DND-41 (cell line): ENCODE measurements at regions not wholly inside any gene's neighbourhood (a gene's known extent, or its start where the extent isn't known, plus 50 kb on each side); places are given as distances from the start of the nearest gene placed in this dataset.

Experiments
- ATAC-seq: fragments of 200-7000 bp; cut with Tn5 transposase; 3 replicates; pipeline ENCODE4 v1.9.1; 2021; ENCODE audit warnings: low read depth; ENCODE audit not compliant: insufficient read depth
- DNase-seq: peaks from one replicate; pipeline ENCODE4 v3.0.0-alpha.2; 2020
- H2AFZ ChIP-seq: 2 replicates; pipeline ENCODE4 v1.6.0; 2012; ENCODE audit warnings: low read depth, low read length
- H3K27ac ChIP-seq: 2 replicates; pipeline ENCODE4 v1.5.1; 2012; ENCODE audit warnings: low read length, inconsistent platforms
- H3K27me3 ChIP-seq: fragments of 200-600 bp; sonication (generic); 2 replicates; pipeline ENCODE4 v1.6.0; 2012; ENCODE audit warnings: low read length, mild to moderate bottlenecking, inconsistent platforms; ENCODE audit not compliant: insufficient read depth, poor library complexity
- H3K36me3 ChIP-seq: 2 replicates; pipeline ENCODE4 v1.5.1; 2012; ENCODE audit warnings: low read length, inconsistent platforms; ENCODE audit not compliant: insufficient read depth
- H3K4me1 ChIP-seq: 2 replicates; pipeline ENCODE4 v1.5.1; 2012; ENCODE audit warnings: mild to moderate bottlenecking, low read length; ENCODE audit not compliant: insufficient read depth
- H3K4me2 ChIP-seq: 2 replicates; pipeline ENCODE4 v1.6.0; 2012; ENCODE audit warnings: mild to moderate bottlenecking, moderate library complexity, low read length, inconsistent platforms; ENCODE audit not compliant: insufficient read depth
- H3K4me3 ChIP-seq, 2 experiments: fragments of 200-600 bp in 1 of 2; shearing (Covaris generic) in 1 of 2; 2 replicates each; pipeline ENCODE4 v1.5.1; 2012 to 2016; ENCODE audit warnings: inconsistent platforms in 2 of 2, low read length in 2 of 2, mild to moderate bottlenecking in 2 of 2, low read depth in 1 of 2, moderate library complexity in 1 of 2
- H3K79me2 ChIP-seq: 2 replicates; pipeline ENCODE4 v1.6.0; 2012; ENCODE audit warnings: low read length, inconsistent platforms; ENCODE audit not compliant: insufficient read depth
- H3K9ac ChIP-seq: 2 replicates; pipeline ENCODE4 v1.6.0; 2012; ENCODE audit warnings: low read depth, mild to moderate bottlenecking, inconsistent platforms, low read length, moderate library complexity
- H3K9me3 ChIP-seq: 2 replicates; pipeline ENCODE4 v1.5.1; 2012; ENCODE audit warnings: low read length, moderate library complexity, mild to moderate bottlenecking, inconsistent platforms; ENCODE audit not compliant: insufficient read depth, severe bottlenecking
- H4K20me1 ChIP-seq: 2 replicates; pipeline ENCODE4 v1.6.0; 2012; ENCODE audit warnings: low read length; ENCODE audit not compliant: insufficient read depth
- CTCF ChIP-seq: IDR thresholded peaks from 2 replicates; pipeline ENCODE4 v1.5.1; 2012; ENCODE audit warnings: borderline replicate concordance, low read length, moderate library complexity, mild to moderate bottlenecking; ENCODE audit not compliant: poor library complexity, severe bottlenecking; ENCODE audit errors: extremely low read depth
- EZH2 ChIP-seq: IDR thresholded peaks from 3 replicates; pipeline ENCODE4 v1.6.1; 2012; ENCODE audit warnings: borderline replicate concordance, low read depth, mild to moderate bottlenecking, moderate library complexity, low read length, inconsistent platforms; ENCODE audit not compliant: severe bottlenecking

GRCh38 chrX:137969191-137969590 is 403.3 kb downstream of the ZIC3 start:
- no peak for TF ChIP-seq EZH2
- no peak for TF ChIP-seq CTCF
- no peaks in the 10 kb centered on the region for H4K20me1 ChIP-seq
- H2AFZ ChIP-seq = no peak overlapping the region

GRCh38 chrX:137982472-137983172 is 416.7 kb downstream of the ZIC3 start:
- Histone ChIP-seq H3K79me2 (no peaks in the 10 kb centered on the region), H3K27me3 (no peaks in the 10 kb centered on the region), H3K36me3 (no peaks in the 10 kb centered on the region), H3K4me1 (no peaks in the 10 kb centered on the region), H4K20me1 (no peaks in the 10 kb centered on the region), H3K4me3 (no peak overlapping the region), H3K9ac (no peak overlapping the region), H3K4me2 (no peak overlapping the region), H3K27ac (no peak overlapping the region), H2AFZ (no peak overlapping the region), H3K9me3 (no peaks in the 10 kb centered on the region)
- no peak for DNase-seq
- ATAC-seq = no peak
- TF ChIP-seq EZH2 = no peak

More at GRCh38 chrX:137969191-137969590, 403.3 kb downstream of the ZIC3 start:
- Histone ChIP-seq H3K9ac (no peak overlapping the region), H3K4me3 (no peak overlapping the region), H3K27ac (no peak overlapping the region), H3K9me3 (no peaks in the 10 kb centered on the region), H3K4me1 (no peaks in the 10 kb centered on the region), H3K79me2 (no peaks in the 10 kb centered on the region), H3K4me2 (no peak overlapping the region), H3K36me3 (no peaks in the 10 kb centered on the region), H3K27me3 (no peaks in the 10 kb centered on the region)
- ATAC-seq = no peak
- DNase-seq = no peak

- TF ChIP-seq CTCF (no peak), EZH2 (no peak)
- Histone ChIP-seq H3K36me3 (no peaks in the 10 kb centered on the region), H3K27ac (no peak overlapping the region), H3K9ac (no peak overlapping the region), H4K20me1 (no peaks in the 10 kb centered on the region), H3K4me2 (no peak overlapping the region), H3K27me3 (no peaks in the 10 kb centered on the region), H3K79me2 (no peaks in the 10 kb centered on the region), H2AFZ (no peak overlapping the region), H3K9me3 (no peaks in the 10 kb centered on the region), H3K4me1 (no peaks in the 10 kb centered on the region), H3K4me3 (no peak overlapping the region)
- DNase-seq = no peak
- no peak for ATAC-seq
Measured at GRCh38 chrX:137988470-137988869, 422.5 kb downstream of the ZIC3 start.

GRCh38 chrX:137998619-137999018 is 432.7 kb downstream of the ZIC3 start:
- no peak overlapping the region for H3K27ac ChIP-seq
- no peaks in the 10 kb centered on the region for H3K36me3 ChIP-seq
- ATAC-seq = no peak
- no peak overlapping the region for H3K9ac ChIP-seq
- no peaks in the 10 kb centered on the region for H3K79me2 ChIP-seq
- no peak overlapping the region for H2AFZ ChIP-seq
- H3K9me3 ChIP-seq = no peaks in the 10 kb centered on the region
- no peaks in the 10 kb centered on the region for H4K20me1 ChIP-seq
- no peaks in the 10 kb centered on the region for H3K4me1 ChIP-seq
- no peak for TF ChIP-seq CTCF
- no peak for TF ChIP-seq EZH2
- H3K4me2 ChIP-seq = no peak overlapping the region
- DNase-seq = no peak
- no peak overlapping the region for H3K4me3 ChIP-seq
- H3K27me3 ChIP-seq = no peaks in the 10 kb centered on the region
